ENCODE measurements at regions not wholly inside any gene's neighbourhood (a gene's known extent, or its start where the extent isn't known, plus 50 kb on each side); places are given as distances from the start of the nearest gene placed in this dataset.
"Not testable (repeated sequence)": the region's sequence is repeated elsewhere in the genome, so short reads cannot be mapped to it uniquely, and the experiment has no call there.

GRCh38 chr6:18527836-18528743 is 140.9 kb downstream of the RNF144B start:
- no peak for DNase-seq

DNA sequence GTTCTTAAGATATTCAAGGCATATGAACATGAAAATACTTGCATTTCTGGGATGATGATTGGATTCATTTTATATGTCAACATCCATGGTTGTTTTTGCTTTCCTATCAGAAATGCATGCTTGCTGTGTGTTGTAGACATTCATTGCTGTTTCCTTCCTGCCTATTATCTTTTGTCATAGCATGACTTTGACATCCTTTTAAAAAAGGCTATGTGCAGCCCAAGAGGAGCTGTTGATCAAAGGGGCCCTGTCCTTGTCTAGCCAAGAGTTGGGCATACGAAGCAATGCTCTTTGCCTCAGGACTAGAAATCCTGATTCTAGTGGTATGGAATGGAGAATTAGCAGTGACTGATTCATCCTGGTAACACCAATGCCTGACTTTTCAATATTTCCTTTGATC is 143.1 kb downstream of the RNF144B start:
- no peak for DNase-seq

DNA sequence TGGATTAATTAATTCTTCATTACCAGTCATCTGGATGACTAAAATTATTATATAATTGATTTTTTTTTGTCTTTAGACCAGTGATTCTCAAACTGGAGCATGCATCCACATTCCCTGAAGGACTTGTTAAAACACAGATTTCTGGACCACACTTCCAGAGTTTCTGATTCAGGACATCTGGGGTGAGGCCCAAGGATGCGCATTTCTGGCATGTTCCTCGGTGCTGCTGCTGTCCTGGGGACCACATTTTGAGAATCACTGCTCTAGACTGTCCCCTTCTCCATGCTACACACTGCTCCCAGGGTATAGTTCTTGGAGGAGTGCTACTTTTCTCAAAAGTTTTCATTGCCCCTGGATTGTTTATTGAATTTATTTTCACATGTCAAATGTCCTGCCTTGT is 145.0 kb downstream of the RNF144B start:
- no peak for DNase-seq

DNA sequence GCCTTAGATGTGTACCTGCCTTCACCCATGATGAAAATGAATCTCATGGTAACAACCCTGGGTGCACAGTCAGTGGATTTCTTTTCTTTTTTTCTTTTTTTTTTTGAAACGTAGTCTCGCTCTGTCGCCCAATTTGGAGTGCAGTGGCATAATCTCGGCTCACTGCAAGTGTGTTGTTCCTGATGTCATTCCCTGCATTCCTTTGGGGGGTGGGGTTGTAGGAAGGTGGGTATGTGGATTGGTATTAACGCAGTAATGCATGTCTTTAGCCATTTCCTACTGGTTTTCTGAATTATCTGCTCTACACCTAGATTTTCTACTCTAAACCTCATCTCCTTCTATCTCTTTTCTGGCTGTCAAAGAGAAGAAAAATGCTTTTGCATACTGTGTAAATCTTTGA is 146.6 kb downstream of the RNF144B start:
- DNase-seq, result no peak

GRCh38 chr6:18536591-18537055 is 149.5 kb downstream of the RNF144B start:
- DNase-seq, result no peak

- DNase-seq, result no peak
These were observed 151.2 kb downstream of the RNF144B start for GRCh38 chr6:18538315-18538714.

GRCh38 chr6:18543051-18543450 is 155.9 kb downstream of the RNF144B start:
- no peak for DNase-seq

DNA sequence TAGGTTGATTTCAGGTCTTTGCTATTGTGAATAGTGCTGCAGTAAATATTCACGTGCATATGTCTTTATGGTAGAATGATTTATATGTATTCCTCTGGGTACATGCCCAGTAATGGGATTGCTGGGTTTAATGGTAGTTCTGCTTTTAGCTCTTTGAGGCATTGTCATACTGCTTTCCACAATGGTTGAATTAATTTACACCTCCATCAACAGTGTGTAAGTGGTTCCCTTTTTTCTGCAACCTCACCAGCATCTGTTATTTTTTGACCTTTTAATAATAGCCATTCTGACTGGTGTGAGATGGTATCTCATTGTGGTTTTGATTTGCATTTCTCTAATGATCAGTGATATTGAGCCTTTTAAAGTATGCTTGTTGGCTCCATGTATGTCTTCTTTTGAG is 158.0 kb downstream of the RNF144B start:
- not testable (repeated sequence) for DNase-seq

- no peak for DNase-seq
These were observed 158.6 kb downstream of the RNF144B start for GRCh38 chr6:18545726-18546125.

DNA sequence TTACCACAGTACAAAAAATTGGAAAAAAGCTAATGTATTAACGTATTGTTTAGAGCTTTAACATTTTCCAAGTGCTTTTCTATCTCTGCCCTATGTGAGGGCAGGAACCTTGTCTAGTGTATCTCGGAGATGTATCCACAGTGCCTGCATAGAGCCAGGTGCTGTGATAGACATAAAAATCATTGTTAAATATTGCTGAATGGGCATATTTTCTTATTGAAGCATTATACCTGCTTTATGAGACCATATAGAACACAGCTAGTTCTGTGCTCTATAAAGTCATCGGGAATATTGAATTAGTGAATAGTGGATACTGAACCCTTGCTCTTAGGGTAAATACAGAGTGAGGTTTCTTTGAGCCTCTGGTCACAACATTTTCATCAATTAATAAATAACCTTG is 163.0 kb downstream of the RNF144B start:
- no peak for DNase-seq

DNA sequence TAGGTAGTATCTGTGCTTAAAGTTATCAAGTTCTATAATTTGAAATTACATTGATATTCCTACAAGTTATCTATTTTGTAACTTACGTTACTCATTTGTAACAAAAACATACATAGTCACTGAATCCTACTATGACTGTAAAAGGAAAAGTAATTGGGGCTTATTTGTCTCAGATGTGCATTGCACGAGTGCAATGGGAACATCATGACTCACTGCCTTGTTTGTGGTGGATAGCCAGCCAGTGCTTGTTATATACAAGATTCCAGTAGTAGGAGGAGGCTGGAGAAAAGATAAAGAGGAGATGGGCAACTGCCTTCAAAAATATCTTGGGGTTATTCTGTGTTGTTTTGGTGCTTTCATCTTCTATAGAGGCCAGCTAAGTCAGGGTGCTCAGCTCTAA is 164.1 kb downstream of the RNF144B start:
- no peak for DNase-seq

DNA sequence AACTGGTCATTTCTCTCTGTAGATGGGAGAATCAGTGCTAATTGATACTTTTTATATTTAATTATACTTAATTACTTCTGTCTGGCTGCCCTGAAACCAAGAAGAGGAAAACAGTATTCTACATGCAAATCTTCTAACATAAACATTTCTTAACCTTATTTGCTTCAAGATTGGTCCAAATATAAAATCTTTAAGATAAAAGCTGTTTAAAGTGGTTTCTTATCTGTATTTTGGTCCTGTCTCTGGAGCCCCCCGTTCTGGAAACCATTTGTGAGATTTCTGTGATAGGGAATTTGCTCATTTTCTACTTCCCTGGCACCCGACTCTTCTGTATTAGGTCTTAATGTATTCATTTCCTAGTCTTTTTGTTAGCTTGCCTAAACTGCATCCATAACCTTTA is 168.6 kb downstream of the RNF144B start:
- DNase-seq, result no peak

DNA sequence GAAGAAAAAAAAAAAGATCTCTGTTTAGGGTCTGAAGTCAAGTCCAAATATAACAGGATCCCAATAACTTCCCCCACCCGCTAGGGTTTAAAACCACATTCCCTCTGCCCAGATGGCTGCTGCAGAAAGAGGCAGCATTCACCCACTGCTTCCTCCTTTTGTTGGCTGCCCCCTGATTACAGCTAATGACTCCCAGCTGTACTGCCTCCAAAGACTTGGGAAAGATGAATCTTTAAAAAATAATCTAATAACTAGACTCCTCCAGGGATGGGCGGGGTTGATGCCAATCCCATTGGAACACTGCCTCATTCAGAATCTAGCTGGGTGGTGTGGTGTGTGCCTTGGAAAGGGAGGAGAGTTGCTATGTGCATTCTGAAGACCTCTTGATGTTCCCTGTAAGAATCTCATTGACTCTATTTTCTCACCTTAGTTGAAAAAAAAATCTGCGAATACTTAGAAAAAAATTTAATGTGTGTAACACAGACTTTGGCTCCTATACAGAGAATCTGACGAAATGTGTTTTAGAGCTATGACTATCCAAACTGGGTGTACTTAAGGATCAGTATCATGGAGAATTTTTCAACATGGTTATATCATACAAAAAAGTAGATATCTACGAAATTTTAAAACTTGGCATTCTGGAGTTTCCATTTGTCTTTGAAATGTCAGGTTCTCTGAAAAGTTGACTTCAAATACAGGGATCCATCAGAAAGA is 174.0 kb downstream of the RNF144B start:
- no peak for DNase-seq

DNA sequence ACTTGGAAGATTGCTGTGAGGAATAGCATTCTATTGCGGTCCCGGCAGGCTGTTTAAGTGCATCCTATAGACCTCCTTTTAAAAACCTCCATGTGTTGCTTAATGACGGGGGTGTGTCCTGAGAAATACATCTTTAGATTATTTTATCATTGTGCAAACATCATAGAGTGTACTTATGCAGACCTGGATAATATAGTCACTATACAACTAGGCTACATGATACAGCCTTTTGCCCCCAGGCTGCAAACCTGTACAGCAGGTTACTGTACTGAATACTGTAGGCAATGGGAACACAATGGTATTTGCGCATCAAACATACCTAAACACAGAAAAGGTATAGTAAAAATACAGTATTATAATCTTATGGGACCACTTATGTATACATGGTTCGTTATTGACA is 175.6 kb downstream of the RNF144B start:
- DNase-seq, result no peak

GRCh38 chr6:18564775-18565174 is 177.6 kb downstream of the RNF144B start:
- DNase-seq, result no peak

GRCh38 chr6:18565231-18565630 is 178.1 kb downstream of the RNF144B start:
- DNase-seq, result no peak

DNA sequence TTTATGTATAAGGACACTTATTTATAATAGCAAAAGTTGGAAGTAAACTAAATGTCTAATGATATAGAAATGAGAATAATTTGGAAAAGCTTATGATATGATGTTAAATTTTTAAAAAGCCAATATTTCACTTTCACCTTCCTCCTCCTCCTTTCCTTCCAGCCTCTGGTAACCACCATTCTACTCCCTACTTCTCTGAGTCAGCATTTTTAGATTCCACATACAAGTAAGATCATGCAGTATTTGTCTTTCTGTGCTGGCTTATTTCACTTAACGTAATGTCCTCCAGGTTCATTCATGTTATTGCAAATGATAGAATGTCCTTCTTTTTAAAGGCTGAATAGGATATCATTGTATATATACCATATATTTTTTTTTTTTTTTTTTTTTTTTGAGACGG is 180.2 kb downstream of the RNF144B start:
- no peak for DNase-seq

GRCh38 chr6:18577491-18577890 is 190.3 kb downstream of the RNF144B start:
- no peak for DNase-seq

DNA sequence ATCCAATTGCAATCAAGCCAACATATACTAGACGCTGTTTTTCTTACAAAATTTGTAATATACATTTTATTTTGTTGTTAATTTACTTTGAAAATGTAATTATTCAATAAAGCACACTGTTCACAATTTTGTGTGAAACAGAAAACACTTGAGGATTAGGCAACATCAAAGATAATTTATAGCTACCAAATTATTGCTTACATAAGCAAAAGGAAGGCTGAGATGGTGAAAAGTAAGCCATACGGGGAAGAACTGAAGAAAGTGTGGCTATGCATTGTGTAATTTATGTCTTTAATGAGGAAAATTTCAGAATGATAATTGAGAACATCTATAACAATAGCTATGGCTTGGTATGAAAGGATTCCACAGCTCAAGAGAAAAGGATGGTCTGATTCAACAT is 192.0 kb downstream of the RNF144B start:
- no peak for DNase-seq

DNA sequence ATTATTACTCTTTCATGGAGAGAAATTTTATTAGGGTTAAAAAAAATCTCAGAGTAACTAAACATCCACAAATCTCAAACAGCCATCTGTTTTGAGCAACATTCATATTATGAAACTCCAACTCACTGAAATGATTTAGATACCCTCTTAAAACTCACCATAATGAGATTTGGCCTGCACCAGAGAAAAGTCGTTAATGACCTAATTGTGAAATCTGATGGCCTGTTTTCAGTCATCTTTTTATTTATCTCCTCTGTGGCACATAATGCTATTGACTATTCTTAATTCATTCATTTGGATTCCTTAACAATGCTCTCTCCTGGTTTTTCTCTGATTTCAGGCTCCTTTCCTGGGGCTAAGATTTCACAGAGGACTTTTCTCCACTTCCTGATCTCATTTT is 192.7 kb downstream of the RNF144B start:
- DNase-seq, result no peak

DNA sequence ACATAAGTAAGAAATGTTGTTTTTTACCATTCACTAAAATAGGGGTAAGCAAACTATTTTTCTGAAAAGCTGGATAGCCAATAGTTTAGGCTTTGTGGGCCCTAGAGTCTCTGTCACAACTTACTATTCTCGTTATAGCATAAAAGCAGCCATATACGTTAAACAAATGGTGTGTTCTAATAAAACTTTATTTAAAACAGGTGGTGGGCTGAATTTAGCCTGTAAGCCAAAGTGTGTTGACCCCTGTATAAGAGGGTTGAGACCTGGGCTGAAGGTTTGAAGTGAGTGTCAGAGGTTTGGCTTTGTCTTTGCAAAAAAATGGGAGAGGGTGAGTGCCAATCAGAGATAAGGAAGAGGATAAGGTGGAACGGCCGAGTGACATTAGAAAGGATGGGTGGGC is 197.2 kb downstream of the RNF144B start:
- no peak for DNase-seq

- no peak for DNase-seq
These were observed 198.0 kb downstream of the RNF144B start for GRCh38 chr6:18585032-18585573.

DNA sequence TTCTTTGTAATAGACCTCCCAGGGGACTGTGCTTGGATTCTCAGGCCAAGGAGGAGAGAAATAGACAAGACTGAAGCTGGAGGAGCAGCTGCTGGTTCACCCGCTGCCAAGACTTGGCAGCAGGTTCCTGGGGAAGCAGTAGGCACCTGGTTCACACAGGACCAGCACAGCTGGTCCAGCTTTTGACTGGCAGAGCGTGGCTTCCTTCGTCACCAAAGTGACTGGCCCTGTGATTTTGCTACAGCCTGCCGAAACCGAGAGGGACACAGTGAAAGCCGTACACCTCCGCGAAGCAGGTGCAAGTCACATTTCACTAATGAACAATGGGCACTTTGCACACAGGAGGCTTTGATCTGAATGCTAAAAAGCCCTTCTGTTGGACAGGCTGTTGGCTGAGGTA is 199.0 kb downstream of the RNF144B start:
- no peak for DNase-seq
